HepG2 (cell line): ENCODE measurements at regions not wholly inside any gene's neighbourhood (a gene's known extent, or its start where the extent isn't known, plus 50 kb on each side); places are given as distances from the start of the nearest gene placed in this dataset.

Source experiments
- ATAC-seq: fragments of 200-7000 bp; cut with Tn5 transposase; 3 replicates; pipeline ENCODE4 v1.9.1; 2020; ENCODE audit warnings: mild to moderate bottlenecking, moderate library complexity
- BruUV-seq: library from RNA; stranded (reverse); fragments of 400-500 nt; replicated peaks from 2 replicates; lab custom pipeline; 2021; lab: Mats Ljungman, UMichigan
- CTCF ChIA-PET: fragments of 300-600 bp; formaldehyde crosslinking; extraction: SDS; loops from one replicate; lab custom pipeline; 2021; ENCODE audit warnings: low total read pairs, inconsistent platforms, low intra/inter-chr PET ratio; lab: Yijun Ruan, JAX
- POLR2A ChIA-PET: fragments of 350-600 bp; sonication (Branson Sonifier 250); formaldehyde crosslinking; loops from one replicate; lab custom pipeline; 2020; ENCODE audit warnings: antibody characterized with exemption, inconsistent platforms; lab: Yijun Ruan, JAX
- DNase-seq: peaks from one replicate; pipeline ENCODE4 v3.0.0-alpha.2; 2015; ENCODE audit warnings: low spot score
- FAIRE-seq: peaks from 3 replicates; lab custom pipeline; 2011; peaks lifted over from hg19 to GRCh38; lab: Jason Lieb, UNC
- H2AFZ ChIP-seq: one replicate; pipeline ENCODE4 v1.6.1; 2011; ENCODE audit warnings: low read length, inconsistent platforms
- H3K27ac ChIP-seq: fragments of 300-600 bp; 3 replicates; pipeline ENCODE4 v1.8.0; 2011; ENCODE audit warnings: mixed run types, mild to moderate bottlenecking, mixed read lengths, low read length, inconsistent platforms; ENCODE audit not compliant: insufficient read depth; ENCODE audit errors: extremely low read length
- H3K27me3 ChIP-seq, 2 experiments: fragments of 200-600 bp in 1 of 2; 2 replicates in 1 of 2; 3 replicates in 1 of 2; pipeline versions ENCODE4 v1.6.0 to v1.8.0; 2011; ENCODE audit warnings: low read length in 2 of 2, mild to moderate bottlenecking in 2 of 2, moderate library complexity in 2 of 2, inconsistent platforms in 1 of 2; ENCODE audit not compliant: insufficient read depth in 2 of 2, control insufficient read depth in 1 of 2
- H3K36me3 ChIP-seq, 2 experiments: fragments of 200-600 bp in 1 of 2; replicated peaks in 1 of 2; 2 replicates in 1 of 2; 3 replicates in 1 of 2; pipeline versions ENCODE4 v1.5.1 to v1.8.0; 2011; ENCODE audit warnings: low read length in 2 of 2, inconsistent platforms in 1 of 2; ENCODE audit not compliant: insufficient read depth in 2 of 2, control insufficient read depth in 1 of 2
- H3K4me1 ChIP-seq: 2 replicates; pipeline ENCODE4 v1.5.1; 2012; ENCODE audit warnings: low read length, inconsistent platforms; ENCODE audit not compliant: insufficient read depth
- H3K4me2 ChIP-seq: 2 replicates; pipeline ENCODE4 v1.6.0; 2011; ENCODE audit warnings: low read depth, low read length, inconsistent platforms
- H3K4me3 ChIP-seq, 3 experiments: fragments of 200-600 bp in 1 of 3; sonication (generic), shearing (Covaris generic) in 1 of 3; replicated peaks in 1 of 3; 2 replicates each; pipeline ENCODE4 v1.5.1; 2011 to 2016; ENCODE audit warnings: low read length in 3 of 3, inconsistent platforms in 2 of 3, low read depth in 2 of 3, mild to moderate bottlenecking in 2 of 3, control low read depth in 1 of 3, mixed read lengths in 1 of 3; ENCODE audit not compliant: insufficient read depth in 1 of 3
- H3K79me2 ChIP-seq: one replicate; pipeline ENCODE4 v1.6.1; 2011; ENCODE audit warnings: low read length, inconsistent platforms; ENCODE audit not compliant: insufficient read depth
- H3K9ac ChIP-seq: 2 replicates; pipeline ENCODE4 v1.6.0; 2011; ENCODE audit warnings: mild to moderate bottlenecking, low read depth, low read length, inconsistent platforms; ENCODE audit not compliant: insufficient read depth
- H3K9me3 ChIP-seq: 2 replicates; pipeline ENCODE4 v1.5.1; 2012; ENCODE audit warnings: mild to moderate bottlenecking, low read length
- H4K20me1 ChIP-seq: 2 replicates; pipeline ENCODE4 v1.6.0; 2011; ENCODE audit warnings: inconsistent platforms, mild to moderate bottlenecking, low read length, moderate library complexity; ENCODE audit not compliant: insufficient read depth
- CTCF ChIP-seq: sonication (generic); formaldehyde crosslinking; IDR thresholded peaks from 2 replicates; pipeline ENCODE4 v1.5.0; 2020; ENCODE audit warnings: mild to moderate bottlenecking, missing genetic modification reagents, moderate library complexity
- FOXK2 ChIP-seq: fragments of 450-650 bp; IDR thresholded peaks from 2 replicates; pipeline ENCODE4 v1.6.1; 2016
- MAFF ChIP-seq: IDR thresholded peaks from 2 replicates; pipeline ENCODE4 v1.6.1; 2011; ENCODE audit warnings: low read depth, low read length, improper control_type of control experiment
- MAFK ChIP-seq, 2 experiments: IDR thresholded peaks in 1 of 2; conservative IDR thresholded peaks in 1 of 2; 2 replicates each; pipeline ENCODE4 v1.6.1; 2011; ENCODE audit warnings: improper control_type of control experiment in 2 of 2, low read length in 2 of 2
- RAD21 ChIP-seq: fragments of 450-650 bp; formaldehyde crosslinking; IDR thresholded peaks from 2 replicates; pipeline ENCODE4 v1.5.0; 2020; ENCODE audit warnings: mild to moderate bottlenecking
- STAG1 ChIP-seq: sonication (generic); formaldehyde crosslinking; IDR thresholded peaks from 2 replicates; pipeline ENCODE4 v1.4.0; 2020; ENCODE audit warnings: missing genetic modification reagents
- ZFYVE20 ChIP-seq: sonication (generic); formaldehyde crosslinking; IDR thresholded peaks from 2 replicates; pipeline ENCODE4 v1.8.0; 2023; ENCODE audit warnings: low read depth, mild to moderate bottlenecking, moderate library complexity, missing genetic modification reagents, borderline replicate concordance
- ZNF33A ChIP-seq: sonication (generic); formaldehyde crosslinking; IDR thresholded peaks from 2 replicates; pipeline ENCODE4 v1.5.1; 2020; ENCODE audit warnings: missing genetic modification reagents, mild to moderate bottlenecking, moderate library complexity, borderline replicate concordance
- ZNF616 ChIP-seq: sonication (generic); formaldehyde crosslinking; IDR thresholded peaks from 2 replicates; pipeline ENCODE4 v1.5.0; 2020; ENCODE audit warnings: low read depth, mild to moderate bottlenecking, missing genetic modification reagents
- ZNF703 ChIP-seq: sonication (generic); formaldehyde crosslinking; IDR thresholded peaks from 2 replicates; pipeline ENCODE4 v1.5.1; 2020; ENCODE audit warnings: missing genetic modification reagents, mild to moderate bottlenecking, moderate library complexity, borderline replicate concordance
- WGBS: methylation state at CpG from one replicate; pipeline ENCODE4 v1.1.6; 2017; ENCODE audit warnings: low lambda C conversion rate; 5-methylcytosine and 5-hydroxymethylcytosine counted together
- in situ Hi-C: cut with HindIII; loops from 2 replicates; pipeline ENCODE4 v1.10.0; 2017; ENCODE audit warnings: low pct_unique_long_range_greater_than_20kb; ENCODE audit not compliant: extremely low pct_ligation_motif_present
- intact Hi-C: fragments of 100-400 bp; cut with micrococcal nuclease; formaldehyde crosslinking; loops from one replicate; pipeline ENCODE4 v1.10.0; 2022; ENCODE audit not compliant: unreplicated experiment

GRCh38 chr6:113083947-113084346 is 736.8 kb downstream of the RFPL4B start:
- no peak for ATAC-seq
- intact Hi-C loops (no loop called here), in situ Hi-C loops (no loop called here)
- CTCF ChIA-PET: no interaction called here
- Histone ChIP-seq H3K4me2 (no peak overlapping the region), H3K4me1 (no peaks in the 10 kb centered on the region), H3K27ac (no peak overlapping the region), H3K4me3 (no peak overlapping the region), H3K9me3 (no peaks in the 10 kb centered on the region), H3K79me2 (no peaks in the 10 kb centered on the region), H3K9ac (no peak overlapping the region), H4K20me1 (no peaks in the 10 kb centered on the region), H2AFZ (no peak overlapping the region), H3K36me3 (no peaks in the 10 kb centered on the region), H3K27me3 (no peaks in the 10 kb centered on the region)
- 13% methylated on average over 3 of the region's 3 CpGs for WGBS
- no TSS peak for BruUV-seq
- FAIRE-seq: no peak
- POLR2A ChIA-PET: no interaction called here
- DNase-seq: no peak
- TF ChIP-seq ZNF33A (CRISPR knock-in tag): no peak
- peak; percentile 27 to 61; a peak in 3 of 4 replicates for TF ChIP-seq MAFK (conservative IDR thresholded peaks at IDR 0.05 in 1 of 2, IDR thresholded peaks at IDR 0.05 in 1 of 2; ENCODE audit: low read length in 2 of 2)
- TF ChIP-seq MAFF: 0 out of 2 replicates have a peak, but pooled peaks have one; percentile 28

- CTCF ChIA-PET: no interaction called here
- WGBS: 20% methylated on average over 8 of the region's 8 CpGs
- H3K4me2 ChIP-seq: no peak overlapping the region
- BruUV-seq: no TSS peak
- ATAC-seq (peak; percentile 84), FAIRE-seq (no peak), DNase-seq (peak; percentile 9)
- H2AFZ ChIP-seq: no peak overlapping the region
- in situ Hi-C loops: no loop called here
- no peaks in the 10 kb centered on the region for H3K4me1 ChIP-seq
- POLR2A ChIA-PET: no interaction called here
- H3K27ac ChIP-seq: no peak overlapping the region
- no peaks in the 10 kb centered on the region for H3K27me3 ChIP-seq
- no peaks in the 10 kb centered on the region for H3K36me3 ChIP-seq
- H3K9me3 ChIP-seq: no peaks in the 10 kb centered on the region
- no peaks in the 10 kb centered on the region for H4K20me1 ChIP-seq
- intact Hi-C loops: loop anchor here (1.0 kb wide), 1 partner anchor 309 kb away; no protein-coding TSS in a partner anchor
- no peaks in the 10 kb centered on the region for H3K79me2 ChIP-seq
- no peak for TF ChIP-seq ZFYVE20 (CRISPR knock-in tag)
- TF ChIP-seq STAG1 (CRISPR knock-in tag): peak; percentile 47
- peak; percentile 41 for TF ChIP-seq CTCF
- TF ChIP-seq ZNF703 (CRISPR knock-in tag): no peak
- TF ChIP-seq FOXK2: no peak
- TF ChIP-seq ZNF616: no peak
- TF ChIP-seq RAD21: 0 out of 2 replicates have a peak, but pooled peaks have one; percentile 27
- TF ChIP-seq, all 625 proteins: peak for 3
- no peak overlapping the region for H3K9ac ChIP-seq
- H3K4me3 ChIP-seq: no peak overlapping the region
Measured at GRCh38 chr6:113089056-113089455, 741.9 kb downstream of the RFPL4B start.
